ENCODE measurements at regions not wholly inside any gene's neighbourhood (a gene's known extent, or its start where the extent isn't known, plus 50 kb on each side); places are given as distances from the start of the nearest gene placed in this dataset.

GRCh38 chr22:42214633-42215415 lies 55.6 kb downstream of the TCF20 start:
- TF ChIP-seq CTCF (IDR thresholded peaks at IDR 0.05) (no peak), POLR2A (IDR thresholded peaks at IDR 0.05) (no peak)

Measured in body of pancreas (tissue), 4 donors.